Inflammatory macrophage treated with lipopolysaccharide for 1 hour (primary cell): ENCODE measurements at regions not wholly inside any gene's neighbourhood (a gene's known extent, or its start where the extent isn't known, plus 50 kb on each side); places are given as distances from the start of the nearest gene placed in this dataset.

Source experiments
- DNase-seq, 2 donors: peaks; one replicate each; pipeline ENCODE4 v3.0.0-alpha.2; 2020 to 2022

GRCh38 chr4:180207921-180208320 is 2035.3 kb upstream of the TENM3 start:
- DNase-seq: no peak

- DNase-seq: no peak
These were observed 2026.1 kb upstream of the TENM3 start for GRCh38 chr4:180217070-180217469.

GRCh38 chr4:180219080-180219479 is 2024.1 kb upstream of the TENM3 start:
- DNase-seq: no peak

DNA sequence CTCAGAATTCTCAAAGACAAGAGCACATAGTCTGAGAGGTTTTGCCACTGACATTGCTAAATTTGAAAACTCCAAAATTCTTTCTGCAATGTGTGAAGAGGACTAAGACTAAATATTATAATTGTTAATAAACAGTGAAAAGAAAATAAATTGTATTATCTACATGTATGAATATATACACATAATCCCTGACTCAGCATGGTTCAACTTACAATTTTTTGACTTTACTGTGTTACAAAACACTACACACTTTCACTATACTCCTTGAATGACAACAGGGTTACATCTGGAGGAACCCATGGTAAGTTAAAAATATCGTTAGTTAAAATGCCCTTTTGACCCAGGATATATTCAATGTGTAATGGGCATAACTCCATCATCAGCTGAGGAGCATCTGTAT is 2017.2 kb upstream of the TENM3 start:
- no peak for DNase-seq

DNA sequence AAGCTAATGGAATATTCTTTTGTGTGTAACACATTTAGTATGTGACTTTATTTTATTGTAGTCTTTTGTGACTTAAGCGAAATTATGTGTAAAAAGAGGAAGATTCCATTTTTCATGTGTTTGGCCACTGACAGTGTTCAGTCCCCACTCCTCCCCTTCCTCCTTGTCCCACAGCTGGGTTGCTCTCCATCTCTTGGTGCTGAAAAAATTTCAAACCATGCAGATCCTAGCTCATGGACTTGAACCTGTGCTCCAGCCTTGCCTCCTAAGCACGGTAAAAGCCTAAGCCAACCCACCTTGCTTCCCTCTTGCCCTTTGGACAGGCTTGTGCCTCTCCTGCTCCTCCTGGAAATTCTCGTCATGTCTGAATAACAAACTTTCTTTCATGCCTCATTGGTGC is 2008.5 kb upstream of the TENM3 start:
- DNase-seq: no peak

- no peak for DNase-seq
These were observed 2002.5 kb upstream of the TENM3 start for GRCh38 chr4:180240670-180241069.

DNA sequence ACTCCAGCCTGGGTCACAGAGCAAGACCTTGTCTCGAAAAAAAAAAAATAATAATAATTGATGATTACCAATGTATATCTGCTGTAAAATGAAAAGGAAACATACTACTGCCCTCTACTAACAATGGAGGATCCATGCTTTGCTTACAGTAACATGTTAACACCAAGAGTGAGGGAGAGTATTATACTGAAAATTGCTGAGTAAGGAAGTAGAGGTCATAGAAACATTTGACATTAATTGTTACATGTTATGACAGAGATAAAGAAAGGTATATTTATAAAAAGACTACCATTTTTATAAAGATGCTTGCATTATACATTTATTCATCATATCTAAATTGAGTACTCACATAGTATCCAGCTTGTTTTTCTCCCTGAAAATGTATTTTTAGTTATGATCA is 1989.8 kb upstream of the TENM3 start:
- no peak for DNase-seq

DNA sequence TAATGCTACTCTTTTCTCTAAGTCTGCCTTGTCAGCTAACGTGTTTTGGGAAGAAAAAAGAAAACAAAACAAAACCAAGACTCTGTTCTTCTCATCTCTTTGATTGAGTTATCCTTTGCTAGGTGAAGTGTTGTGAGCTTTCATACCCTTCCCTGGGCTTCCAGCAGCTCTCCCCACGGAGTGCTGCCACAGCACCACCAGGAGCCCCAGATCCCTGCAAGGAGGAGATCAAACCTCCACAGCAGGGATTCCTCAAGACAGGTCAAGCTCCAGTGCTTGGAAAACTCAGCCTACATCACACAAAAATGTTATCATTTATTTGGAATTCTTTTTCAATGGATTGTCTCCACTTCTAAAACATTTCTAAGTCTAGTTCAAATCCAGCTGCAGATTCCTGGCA is 1981.9 kb upstream of the TENM3 start:
- no peak for DNase-seq

- no peak for DNase-seq
These were observed 1963.1 kb upstream of the TENM3 start for GRCh38 chr4:180280076-180280475.

GRCh38 chr4:180280726-180281297 is 1962.4 kb upstream of the TENM3 start:
- no peak for DNase-seq

GRCh38 chr4:180281724-180282123 is 1961.5 kb upstream of the TENM3 start:
- DNase-seq: no peak

GRCh38 chr4:180284267-180284666 is 1958.9 kb upstream of the TENM3 start:
- DNase-seq: no peak

DNA sequence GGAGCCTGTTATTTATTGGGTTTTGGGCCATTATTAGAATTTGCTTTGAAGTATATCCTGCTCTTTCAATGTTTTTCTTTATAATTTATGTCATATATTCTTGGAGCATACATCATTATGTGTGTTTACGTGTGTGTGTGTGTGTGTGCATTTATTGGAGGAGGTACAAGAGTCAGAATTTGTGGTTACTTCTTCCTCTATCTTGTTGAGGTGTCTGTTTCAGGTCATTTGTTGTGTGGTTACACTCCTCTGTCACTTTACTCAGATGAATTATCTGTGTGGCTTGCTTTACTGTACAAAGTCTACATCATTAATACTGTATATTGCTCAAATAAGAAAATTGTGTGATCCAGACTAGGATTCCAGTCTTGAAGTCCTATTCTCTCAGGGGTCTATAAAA is 1957.4 kb upstream of the TENM3 start:
- no peak for DNase-seq

- DNase-seq: no peak
These were observed 1950.9 kb upstream of the TENM3 start for GRCh38 chr4:180292339-180292738.

- DNase-seq: no peak
These were observed 1947.1 kb upstream of the TENM3 start for GRCh38 chr4:180296036-180296599.

GRCh38 chr4:180304321-180304720 is 1938.9 kb upstream of the TENM3 start:
- no peak for DNase-seq

DNA sequence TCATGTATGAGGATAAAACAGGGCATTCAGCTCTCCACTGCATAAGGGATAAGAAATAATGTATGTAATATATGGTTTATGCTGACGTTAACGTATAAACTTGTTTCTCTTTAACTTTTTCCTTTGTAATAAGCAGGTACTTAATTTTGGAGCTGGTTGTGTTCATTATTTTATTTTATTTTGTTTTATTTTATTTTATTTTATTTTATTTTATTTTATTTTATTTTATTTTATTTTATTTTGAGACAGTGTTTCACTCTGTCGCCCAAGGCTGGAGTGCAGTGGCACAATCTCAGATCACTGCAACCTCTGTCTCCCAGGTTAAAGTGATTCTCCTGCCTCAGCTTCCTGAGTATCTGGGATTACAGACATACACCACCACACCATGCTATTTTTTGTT is 1932.6 kb upstream of the TENM3 start:
- DNase-seq: no peak

- DNase-seq: no peak
These were observed 1928.2 kb upstream of the TENM3 start for GRCh38 chr4:180314972-180315371.

DNA sequence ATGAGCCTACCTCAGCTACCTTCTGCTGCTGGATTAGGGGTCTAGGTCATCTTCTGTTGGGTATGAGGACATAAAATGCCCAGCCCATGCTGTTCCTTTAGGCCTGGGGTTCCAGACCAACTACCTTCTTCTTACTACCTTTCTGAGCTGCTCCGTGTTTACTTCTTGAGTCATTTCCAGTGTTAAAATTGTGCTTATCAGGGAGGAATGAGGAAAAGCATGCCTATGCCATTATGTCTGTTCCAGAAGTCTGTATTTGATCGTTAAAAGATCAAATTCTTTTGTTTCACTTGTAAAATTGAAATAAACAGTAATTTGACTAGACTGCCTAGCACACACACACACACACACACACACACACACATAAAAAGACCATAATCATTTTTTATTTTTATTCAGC is 1912.7 kb upstream of the TENM3 start:
- DNase-seq: no peak

- no peak for DNase-seq
These were observed 1910.0 kb upstream of the TENM3 start for GRCh38 chr4:180333162-180333561.

DNA sequence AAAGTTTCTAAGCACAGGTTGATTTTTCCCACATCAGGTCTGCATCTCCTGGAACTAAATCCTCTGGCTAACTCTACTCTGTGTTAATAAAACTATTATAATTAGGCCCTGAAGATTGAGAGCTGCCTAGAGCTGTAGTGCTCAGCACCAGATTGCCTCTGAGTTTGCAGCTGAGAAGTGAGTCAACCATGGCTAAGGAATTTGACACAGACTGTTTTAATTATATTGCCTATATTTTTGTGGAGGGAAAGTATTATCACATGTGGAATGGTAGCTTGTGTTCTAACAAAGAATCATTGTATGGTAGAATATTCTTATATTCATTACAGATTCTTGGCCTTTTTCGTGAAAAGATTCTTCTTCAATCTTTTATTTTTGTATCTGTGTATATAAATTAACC is 1907.6 kb upstream of the TENM3 start:
- DNase-seq: no peak

DNA sequence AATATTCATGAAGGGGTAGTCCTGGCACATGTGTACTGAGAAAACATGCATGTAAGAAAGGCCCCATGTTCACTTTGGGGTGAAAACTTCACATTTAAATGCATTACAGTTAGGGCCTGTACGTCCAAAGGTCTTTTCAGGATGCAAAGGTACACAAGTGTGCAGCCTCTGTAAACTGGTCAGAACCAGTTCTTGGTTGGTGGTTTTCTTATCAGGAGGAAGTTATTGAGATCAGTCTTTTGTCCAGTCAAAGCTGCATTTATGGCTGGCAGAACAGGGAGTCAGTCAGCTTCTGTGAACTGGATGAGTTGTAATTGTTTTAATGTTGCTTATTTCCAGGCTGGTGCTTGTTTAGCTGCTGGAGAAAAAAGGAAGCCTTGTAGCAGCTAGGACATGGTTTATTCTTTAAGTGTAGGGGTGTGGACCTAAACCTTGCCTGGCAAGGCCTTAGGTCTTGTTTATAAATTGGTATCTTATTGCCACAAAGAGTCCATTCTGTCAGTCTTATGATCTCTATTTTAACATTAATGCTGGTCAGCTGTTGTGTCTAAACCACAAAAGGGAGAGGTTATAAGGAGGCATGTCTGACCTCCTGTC is 1906.6 kb upstream of the TENM3 start:
- DNase-seq: no peak

- no peak for DNase-seq
These were observed 1901.3 kb upstream of the TENM3 start for GRCh38 chr4:180341926-180342325.

DNA sequence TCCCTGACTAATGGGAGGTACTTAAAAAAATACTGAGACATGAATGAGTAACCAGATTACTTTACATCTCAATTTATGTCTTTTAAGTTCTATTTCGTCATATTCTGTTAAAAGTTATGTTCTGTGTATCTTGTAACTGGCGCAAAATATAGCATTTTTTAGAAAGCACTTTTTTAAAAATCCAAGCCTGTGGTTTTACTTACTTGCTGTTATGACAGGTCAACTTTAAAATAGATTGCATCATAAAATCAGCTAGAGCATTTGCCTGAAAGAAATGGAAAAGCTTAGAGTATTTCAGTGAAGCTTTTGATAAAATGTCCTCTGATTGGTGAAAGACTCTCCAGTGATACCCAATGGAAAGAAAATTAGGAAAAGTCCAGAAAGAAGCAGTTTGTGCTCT is 1892.3 kb upstream of the TENM3 start:
- DNase-seq: no peak

DNA sequence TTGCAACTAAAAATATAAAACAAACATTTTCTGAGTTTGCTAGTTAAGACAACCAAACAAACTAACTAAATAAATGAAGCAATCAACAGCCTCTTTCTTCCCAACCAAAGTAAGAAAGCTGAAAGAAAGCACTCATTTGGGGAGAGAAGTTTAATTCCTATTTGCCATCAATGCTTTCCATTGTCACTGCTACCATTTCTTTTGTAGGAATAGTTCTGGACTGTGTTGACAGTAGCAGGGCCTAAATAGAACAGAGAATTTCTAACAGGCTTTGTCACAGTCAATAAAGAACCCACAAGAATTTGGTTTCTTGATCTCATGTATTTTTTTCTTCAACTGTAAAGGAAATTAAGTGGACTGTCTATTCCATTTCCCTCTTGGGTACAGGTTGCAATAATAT is 1886.4 kb upstream of the TENM3 start:
- no peak for DNase-seq
